Heart left ventricle (tissue), 13 donors: ENCODE measurements at regions not wholly inside any gene's neighbourhood (a gene's known extent, or its start where the extent isn't known, plus 50 kb on each side); places are given as distances from the start of the nearest gene placed in this dataset.

Source experiments
- POLR2A ChIP-seq, 2 donors: fragments of 450-650 bp; IDR thresholded peaks; one replicate each; pipeline ENCODE4 v1.6.1; 2017; ENCODE audit warnings: antibody characterized with exemption in 2 of 2, mild to moderate bottlenecking in 2 of 2, moderate library complexity in 2 of 2
- TF ChIP-seq, protein P1 (sequence below), 12 donors: fragments of 200-600 bp; sonication (generic) in 4 of 12; IDR thresholded peaks; one replicate each; pipeline versions ENCODE4 v1.5.0 to v1.8.0; 2018 to 2022; ENCODE audit warnings: antibody characterized with exemption in 12 of 12, mild to moderate bottlenecking in 5 of 12
- donor health status: ischemic (EF 13 %, LVEDD 7.1; RV severe dilation, severe dysfunction).
- donor health status: DM: no; HTN: yes; CAD: no.
- donor health status: DM: no; HTN: no; CAD: no.
- donor health status: ischemic (EF 25% LVEDD 6.9; RV normal size, moderate dysfunction).
- donor health status: ischemic (EF 25% LVEDD 5.7; RV mildly dilated, moderate dysfunction).
- donor health status: ischemic (EF 35%, LVEDD 5.7; RV mildly dilated, moderate dysfunction).
- donor health status: nonischemic (EF 11% LVEDD 7.7; RV severe dilation, severe dysfunction).
- donor health status: DM: yes; HTN: yes; CAD: no.
- donor health status: PGD.
- donor health status: ischemic (EF 29% LVEDD 5.4; RV normal size, mild dysfunction).
- donor health status: nonischemic (EF 23%, LVEDD 6.1; RV moderate dilation, normal function).

DNA sequence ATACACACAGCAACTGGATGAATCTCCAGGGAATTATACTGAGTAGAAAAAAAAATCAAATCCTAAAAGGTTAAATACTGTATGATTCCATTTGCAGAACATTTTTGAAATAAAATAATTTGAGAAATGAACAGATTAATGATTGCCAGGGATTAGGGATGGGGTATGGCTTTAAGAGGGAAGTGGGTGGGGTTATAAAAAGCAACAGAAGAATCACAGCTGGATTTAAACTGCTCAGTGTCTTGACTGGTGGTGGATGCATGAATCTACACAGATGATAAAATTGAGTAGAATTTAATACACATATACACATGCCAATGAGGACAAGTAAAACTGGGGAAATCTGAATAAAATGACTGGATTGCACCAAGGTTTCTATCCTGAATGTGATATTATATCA, 79.7 kb upstream of the GOLGA8B start:
- TF ChIP-seq, protein P1, sequence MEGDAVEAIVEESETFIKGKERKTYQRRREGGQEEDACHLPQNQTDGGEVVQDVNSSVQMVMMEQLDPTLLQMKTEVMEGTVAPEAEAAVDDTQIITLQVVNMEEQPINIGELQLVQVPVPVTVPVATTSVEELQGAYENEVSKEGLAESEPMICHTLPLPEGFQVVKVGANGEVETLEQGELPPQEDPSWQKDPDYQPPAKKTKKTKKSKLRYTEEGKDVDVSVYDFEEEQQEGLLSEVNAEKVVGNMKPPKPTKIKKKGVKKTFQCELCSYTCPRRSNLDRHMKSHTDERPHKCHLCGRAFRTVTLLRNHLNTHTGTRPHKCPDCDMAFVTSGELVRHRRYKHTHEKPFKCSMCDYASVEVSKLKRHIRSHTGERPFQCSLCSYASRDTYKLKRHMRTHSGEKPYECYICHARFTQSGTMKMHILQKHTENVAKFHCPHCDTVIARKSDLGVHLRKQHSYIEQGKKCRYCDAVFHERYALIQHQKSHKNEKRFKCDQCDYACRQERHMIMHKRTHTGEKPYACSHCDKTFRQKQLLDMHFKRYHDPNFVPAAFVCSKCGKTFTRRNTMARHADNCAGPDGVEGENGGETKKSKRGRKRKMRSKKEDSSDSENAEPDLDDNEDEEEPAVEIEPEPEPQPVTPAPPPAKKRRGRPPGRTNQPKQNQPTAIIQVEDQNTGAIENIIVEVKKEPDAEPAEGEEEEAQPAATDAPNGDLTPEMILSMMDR (IDR thresholded peaks at IDR 0.05) = no peak
- TF ChIP-seq POLR2A (IDR thresholded peaks at IDR 0.05) = no peak
